GM18517 (cell line): ENCODE measurements at regions not wholly inside any gene's neighbourhood (a gene's known extent, or its start where the extent isn't known, plus 50 kb on each side); places are given as distances from the start of the nearest gene placed in this dataset.

Experiments used
- ATAC-seq: cut with Tn5 transposase; IDR thresholded peaks from one replicate; pipeline ENCODE4 v1.9.1; 2021; ENCODE audit warnings: mild to moderate bottlenecking, moderate library complexity; ENCODE audit not compliant: unreplicated experiment

DNA sequence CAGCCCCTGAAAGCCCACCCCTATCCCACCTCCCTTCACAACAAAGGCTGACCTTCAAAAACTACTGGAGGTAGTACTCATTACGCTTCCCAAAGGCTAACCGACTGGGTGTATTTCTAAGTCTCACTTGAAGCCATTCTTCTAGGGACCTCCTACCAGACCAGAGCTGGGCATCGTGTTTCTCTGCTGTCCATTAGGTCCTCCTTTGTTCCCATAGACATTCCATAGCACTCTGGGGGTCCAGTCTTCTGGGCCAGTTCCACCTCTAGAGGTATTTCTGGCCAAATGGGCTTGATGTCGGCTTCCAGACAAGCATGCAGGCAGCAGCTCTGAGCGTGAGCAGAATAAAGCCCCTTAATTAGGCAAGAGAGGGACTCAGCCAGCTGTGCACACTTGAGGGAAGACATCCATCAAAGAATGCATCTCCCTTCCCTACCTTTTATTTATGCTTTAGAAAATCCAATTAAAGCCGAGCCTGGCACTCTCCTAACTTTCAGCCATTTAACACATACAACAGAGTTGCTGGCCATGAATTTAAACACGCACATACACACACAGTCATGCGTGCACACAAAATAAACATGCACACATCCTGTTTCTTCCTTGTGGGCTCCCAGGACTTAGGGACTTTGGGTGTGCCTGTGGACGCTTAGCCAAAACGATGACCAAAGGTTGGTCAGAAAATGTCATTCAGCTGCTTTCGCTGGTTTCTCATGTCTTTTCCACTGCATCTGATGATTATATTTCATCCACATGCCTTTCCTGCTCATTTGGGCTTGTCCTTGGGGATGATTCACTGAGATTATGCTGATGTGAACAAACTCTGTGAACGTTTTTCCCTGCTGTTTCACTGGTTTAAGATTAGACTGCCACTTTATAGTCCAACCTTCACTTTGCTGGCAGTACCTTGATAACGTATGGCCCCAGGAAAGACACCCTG, 362.0 kb upstream of the NFE2L3 start:
- no peak for ATAC-seq

DNA sequence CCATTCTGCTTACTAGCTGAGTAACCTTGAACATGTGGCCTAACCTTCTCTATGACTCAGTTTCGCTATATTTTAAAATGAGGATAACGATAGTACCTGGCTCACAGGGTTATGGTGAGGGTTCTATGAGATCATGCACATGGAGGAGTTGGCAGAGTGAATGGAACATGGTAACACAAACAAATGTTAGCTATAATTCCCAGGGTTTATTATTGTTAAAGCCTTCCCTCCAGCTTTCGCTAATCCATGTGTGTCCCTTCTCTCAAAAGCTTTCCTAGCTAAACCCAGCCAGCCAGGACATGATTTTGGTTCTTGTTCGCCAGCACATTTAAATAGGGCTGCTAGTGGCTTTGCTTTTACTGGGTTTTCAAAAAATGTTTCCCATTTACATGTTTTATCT, 361.0 kb upstream of the NFE2L3 start:
- ATAC-seq, result no peak

DNA sequence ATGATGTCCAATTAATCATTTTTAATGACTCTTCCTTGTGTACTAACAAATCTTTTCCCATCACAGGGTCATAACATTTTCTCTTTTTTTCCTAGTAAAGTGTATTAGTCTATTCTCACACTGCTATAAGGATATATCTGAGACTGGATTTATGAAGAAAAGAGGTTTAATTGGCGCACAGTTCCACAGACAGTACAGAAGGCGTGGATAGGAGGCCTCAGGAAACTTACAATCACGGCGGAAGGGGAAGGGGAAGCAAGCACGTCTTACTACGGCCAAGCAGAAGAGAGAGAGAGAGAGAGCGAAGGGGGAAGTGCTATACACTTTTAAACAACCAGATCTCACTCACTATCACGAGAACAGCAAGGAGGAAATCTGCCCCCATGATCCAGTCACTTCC, 359.4 kb upstream of the NFE2L3 start:
- ATAC-seq, result no peak

DNA sequence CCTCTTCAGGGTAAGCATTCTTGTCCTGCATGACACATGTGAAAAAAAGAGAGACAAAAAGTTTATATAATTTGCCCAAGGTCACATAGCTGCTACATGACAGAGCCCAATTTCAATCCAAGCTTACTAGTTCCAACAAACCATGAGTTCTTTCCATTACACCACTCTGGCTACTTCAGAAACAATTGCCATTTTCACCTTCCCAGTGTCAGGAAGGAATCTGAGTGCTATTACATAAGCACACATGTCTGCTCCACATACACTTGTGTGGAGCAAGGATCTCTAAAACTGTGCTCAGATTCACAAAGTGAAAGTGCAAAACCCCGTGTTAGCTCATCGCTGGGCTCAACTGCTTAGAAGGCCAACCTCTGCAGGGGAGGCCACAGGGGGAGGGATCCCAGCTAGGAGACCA, 356.2 kb upstream of the NFE2L3 start:
- ATAC-seq, result no peak

DNA sequence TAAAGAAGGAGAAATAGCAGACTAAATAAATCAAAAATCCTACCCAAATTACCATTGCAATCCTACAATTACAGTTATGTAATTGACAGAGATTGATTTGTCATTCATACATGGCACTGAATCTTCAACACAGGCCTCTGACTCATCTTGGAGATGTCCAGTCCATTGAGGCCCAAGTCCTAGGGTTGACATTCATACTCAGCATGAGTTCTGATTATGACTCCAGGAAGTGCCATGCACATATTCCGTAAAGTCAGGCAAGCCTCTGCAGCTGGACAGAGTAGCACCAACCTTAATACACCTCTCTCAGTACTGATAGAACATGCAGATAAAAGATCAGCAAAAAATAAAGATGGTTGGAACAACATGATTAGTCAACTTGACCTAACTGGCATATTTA, 353.7 kb upstream of the NFE2L3 start:
- no peak for ATAC-seq

DNA sequence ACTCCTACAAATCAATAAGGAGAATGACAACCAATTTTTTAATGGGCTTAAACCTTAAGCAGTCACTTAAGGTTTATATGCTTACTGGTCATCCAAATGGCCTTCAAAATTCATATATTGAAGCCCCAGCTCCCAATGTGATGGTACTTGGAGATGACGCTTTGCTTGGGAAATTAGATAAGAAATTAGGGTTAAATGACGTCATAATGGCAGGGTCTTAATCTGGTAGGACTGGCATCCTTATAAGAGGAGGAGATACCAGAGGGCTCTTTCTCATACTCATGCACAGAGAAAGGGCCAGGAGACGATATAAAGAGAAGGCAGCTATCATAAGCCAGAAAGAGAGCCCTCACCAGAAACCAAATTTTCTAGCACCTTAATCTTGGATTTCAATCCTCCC, 350.8 kb upstream of the NFE2L3 start:
- ATAC-seq, result no peak

DNA sequence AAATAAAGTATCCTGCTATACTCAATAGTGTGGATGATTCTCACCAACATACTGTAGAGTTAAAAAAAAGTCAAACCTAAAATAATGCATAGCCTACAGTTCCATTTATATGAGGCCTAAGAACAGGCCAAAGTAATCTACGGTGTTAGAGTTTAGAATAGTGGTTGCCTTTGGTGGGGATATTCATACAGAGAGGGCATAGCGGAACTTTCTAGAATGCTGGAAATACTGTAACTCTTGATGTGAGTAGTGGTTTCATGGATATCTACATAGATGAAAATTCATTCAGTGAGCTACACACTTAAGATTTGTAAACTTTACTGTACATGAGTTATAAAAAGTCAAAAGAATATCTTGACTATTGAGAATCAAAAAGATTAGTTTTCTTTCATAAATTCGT, 349.9 kb upstream of the NFE2L3 start:
- no peak for ATAC-seq

DNA sequence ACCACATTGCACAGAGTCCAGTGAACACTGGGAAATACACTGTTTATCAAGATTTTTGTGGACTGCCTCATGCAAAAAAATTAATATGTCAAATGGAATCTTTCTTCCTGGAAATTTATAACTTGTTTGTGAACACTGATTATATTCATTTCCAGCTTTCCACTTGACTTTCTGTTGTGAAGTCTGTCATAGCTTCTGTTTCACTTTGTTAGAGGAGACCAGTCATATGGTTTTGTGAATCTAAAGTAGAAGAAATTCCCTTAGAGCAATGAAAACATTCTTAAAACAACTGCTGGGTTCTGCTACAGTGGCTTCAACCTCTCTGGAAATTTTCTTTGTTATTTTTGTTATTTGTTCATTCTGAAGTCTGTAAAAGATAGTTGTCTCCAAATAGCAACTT, 349.5 kb upstream of the NFE2L3 start:
- no peak for ATAC-seq

DNA sequence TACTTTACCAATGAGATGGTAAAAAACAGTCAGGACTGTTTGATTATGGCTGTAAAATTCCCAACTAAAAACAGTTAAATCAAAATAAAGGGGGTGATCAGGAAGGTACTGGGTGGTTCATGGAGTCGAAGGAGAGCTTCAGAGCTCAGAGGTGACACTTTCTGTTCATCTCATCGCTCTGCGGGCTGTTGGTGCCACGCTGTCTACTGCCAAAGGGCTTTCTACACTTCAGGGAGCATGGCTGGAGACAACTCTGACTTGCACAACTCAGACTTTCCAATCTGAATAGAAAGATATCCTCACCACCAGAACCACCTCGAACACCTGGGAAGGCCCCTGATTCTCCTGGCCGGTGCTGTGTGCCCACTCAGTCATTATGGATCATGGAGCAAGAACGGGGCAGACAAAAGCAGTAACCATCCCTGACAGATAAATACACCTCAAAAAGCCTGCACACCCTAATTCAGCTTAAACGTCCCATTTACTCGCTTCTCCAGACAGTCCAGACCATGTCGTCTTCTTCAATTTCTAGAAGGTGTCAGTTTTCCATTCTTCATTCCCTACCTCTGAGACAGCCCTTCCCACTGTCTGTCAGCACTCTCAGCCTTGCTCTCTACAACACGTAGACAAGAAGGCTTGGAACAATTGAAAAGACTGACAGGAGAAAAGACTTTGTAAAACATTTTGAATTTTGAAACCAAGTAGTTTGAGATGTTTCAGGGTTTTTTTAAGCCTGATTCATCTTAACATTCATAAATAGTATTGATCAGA, 348.7 kb upstream of the NFE2L3 start:
- no peak for ATAC-seq

DNA sequence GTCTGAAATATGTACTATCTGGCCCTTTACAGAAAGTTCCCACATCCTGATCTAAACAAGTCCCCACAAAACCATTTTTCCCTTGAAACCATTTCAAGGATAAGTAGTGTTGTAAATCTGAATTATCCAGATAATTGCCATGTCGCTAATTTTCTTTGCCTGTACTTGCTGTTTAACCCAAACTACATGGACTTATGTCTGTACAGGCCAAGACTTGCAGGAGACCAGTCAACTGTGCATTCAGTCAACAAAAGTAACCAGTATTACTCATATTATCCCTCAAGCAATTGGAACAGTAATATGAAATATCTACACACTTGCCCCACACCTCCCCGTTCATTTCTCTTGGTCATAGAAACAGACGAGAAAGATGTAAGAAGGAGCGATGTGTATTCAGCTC, 347.8 kb upstream of the NFE2L3 start:
- no peak for ATAC-seq

DNA sequence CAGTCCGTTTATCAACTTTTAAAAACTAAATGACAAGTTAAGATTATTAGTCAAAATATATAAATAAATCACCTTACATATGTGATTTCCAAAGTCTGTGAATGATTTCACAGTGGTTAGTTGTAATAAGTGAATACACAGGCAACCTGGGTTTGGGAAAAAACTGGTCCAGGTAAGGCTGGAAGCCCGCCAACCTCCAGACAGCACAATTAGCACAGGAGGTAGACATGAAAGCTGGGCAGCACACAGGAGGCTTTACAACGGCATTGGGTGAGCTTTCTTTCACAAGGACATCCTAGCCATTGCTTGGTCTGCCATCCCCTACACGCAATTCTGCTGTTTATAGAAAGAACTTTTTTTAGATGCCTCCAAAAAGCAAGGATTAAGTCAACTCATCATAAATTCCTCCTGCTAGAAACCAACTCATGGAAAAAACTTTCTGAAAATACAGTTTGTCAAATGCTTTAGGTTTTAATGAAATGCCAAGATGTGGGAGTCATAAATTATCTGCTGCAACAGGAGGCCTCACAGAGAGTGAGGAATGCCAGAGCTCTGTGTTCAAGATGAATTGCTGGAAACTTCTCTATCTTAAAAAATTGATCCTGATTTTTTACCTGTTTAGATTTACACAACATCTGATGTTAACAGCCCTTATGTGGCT, 346.8 kb upstream of the NFE2L3 start:
- ATAC-seq, result no peak

DNA sequence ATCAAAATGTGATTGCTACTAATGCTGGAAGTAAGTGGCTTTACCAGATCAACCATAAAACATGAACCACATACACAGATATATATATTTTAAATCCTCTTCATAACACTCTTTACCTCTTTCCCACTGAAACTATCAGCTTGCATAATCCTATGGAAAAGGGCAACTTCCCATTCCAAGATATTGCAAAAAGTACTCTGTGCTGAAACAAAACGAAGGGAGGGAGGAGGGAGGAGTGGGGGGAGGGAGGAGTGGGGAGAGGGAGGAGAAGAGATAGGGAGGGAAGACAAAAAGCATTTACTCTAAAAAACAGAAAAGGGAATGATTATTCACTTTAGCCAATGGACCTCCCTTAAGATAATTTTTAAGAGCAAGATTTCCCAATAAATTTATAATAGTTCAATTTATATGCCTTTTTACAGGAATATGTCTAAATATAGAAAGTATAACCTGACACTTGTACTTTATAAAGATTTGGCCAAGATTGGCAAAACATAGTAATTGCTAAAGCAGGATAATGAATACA, 344.8 kb upstream of the NFE2L3 start:
- no peak for ATAC-seq

DNA sequence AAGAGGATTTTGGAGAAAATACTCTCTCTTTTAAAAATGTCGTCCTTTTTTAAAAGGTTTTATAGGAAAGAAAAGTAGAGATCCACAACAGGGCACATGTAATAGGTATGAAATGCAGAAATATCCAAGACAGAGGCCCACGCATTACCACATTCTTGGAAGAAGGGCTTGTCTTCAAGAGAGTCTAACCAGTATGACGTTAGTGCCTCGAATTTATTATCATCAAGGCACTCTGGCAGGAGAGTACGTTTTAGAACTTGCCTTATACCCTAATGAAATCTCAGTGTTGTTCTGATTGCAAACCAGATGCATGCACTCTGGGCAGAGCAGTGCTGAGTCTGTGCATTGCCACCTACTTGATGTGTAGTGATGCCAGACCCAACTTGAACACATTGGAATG, 342.6 kb upstream of the NFE2L3 start:
- ATAC-seq, result no peak

DNA sequence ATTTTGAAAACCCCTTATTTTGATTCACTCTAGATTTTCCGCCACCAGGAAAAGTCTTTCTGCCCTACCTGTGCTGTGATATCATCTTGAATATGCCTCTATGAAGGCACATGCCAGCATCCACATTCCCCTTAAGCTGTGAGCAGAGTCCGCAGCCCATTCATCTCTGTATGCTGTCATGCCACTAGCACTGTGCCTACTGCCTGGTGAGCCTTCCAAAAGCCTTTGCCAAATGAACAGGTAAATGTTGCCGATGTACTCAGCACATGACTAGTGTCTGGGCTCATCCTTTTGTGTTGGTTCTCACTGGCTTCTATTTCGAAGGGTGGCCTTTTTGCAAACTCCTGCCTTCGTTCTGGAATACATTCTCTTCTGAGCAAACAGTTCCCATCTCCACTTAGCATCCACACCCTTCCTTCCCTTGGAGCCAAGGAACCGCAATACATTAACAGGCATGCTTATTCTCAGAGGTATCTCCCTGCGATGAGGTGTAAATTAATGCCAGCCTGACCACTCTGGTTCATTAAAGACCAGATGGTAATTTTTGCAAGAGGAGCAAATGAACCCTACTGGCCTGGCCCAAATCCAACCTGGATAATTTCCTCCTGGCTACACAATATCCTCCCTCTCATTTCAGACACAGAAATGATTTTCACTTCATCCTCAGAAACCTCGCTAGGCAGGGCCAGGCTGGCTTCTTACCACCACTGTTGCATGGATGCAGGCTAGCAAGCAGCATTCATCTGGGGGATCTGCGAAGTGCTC, 339.7 kb upstream of the NFE2L3 start:
- ATAC-seq, result no peak

DNA sequence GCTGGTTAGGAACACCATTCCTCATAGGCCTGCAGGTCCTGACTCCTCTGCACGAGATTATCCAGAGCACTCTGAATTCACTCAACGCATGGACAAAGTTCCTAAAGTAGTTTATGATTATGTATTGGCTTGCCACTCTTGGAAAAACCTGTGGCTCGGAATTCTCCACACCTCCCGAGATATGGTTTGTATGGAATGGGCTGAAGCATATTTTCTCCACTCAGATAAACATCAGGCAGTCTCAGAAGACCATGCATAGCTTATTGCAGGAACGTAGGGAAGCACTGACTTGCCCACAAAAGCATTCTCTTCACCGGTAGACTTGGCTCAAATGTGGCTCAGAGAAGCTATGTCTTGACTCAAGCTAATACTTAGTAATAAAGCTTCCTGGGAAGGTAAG, 338.6 kb upstream of the NFE2L3 start:
- ATAC-seq, result no peak

DNA sequence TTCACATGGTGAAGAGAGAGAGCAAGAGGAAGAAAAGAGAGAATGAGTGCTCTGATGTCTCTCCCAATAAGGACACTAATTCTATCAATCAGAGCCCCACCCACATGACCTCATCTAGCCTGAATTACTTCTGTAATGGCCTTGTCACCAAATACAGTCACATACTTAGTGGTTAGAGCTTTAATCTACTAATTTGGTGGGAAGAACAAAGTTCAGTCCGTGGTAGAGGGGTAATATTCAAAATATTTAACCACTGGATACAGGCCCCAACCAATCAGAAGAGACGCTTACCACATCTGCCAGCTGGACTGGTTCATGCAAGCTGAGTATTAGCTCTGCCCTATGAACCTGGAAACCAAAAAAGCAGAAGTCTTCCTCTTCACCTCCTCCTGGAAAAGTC, 336.3 kb upstream of the NFE2L3 start:
- no peak for ATAC-seq

DNA sequence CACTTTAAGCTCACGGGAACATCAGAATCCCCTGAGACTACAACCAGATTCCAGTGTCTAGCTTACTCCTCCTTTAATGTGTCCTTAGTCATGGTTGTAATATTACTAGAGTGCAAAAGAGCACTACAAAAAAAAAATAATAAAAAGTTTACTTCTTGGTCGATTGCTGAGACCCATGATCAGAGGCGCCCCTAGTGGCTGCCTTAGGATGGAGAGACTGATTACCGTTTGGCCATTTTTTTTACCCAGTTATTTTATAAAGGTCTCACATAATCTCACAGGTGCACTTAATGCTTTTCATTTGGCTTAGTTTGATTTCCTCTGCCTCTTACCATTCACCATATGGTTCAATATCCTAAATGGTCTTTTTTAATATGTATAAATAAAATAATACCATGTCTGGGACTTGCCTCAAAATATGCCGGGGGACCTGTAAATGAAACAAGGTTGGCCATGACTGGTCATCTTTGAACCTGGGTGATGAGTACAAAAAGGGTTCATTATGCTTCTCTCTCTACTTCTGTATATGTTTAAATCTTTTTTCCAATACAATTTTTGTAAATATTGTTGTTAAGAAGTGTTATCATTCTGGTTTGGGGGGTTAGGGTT, 331.5 kb upstream of the NFE2L3 start:
- ATAC-seq, result no peak

DNA sequence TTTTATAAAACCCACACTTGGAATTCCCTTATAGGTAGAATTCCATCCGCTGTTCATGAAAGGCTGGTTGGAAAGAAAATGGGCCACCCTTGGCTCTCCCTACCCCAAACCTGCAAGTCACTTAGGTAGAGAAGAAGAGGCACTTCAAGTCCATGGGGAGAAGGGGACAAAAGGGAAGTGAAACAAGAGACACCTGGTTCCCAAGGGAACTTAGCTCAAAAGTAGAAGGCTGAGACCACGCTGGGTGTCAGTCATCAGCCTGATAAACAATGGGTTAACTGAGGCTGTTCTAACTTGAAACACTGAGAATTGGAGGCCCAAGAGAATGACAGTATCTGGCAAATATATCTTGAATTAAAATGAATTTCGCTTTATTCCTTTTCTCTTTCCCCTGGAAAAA, 330.8 kb upstream of the NFE2L3 start:
- no peak for ATAC-seq

DNA sequence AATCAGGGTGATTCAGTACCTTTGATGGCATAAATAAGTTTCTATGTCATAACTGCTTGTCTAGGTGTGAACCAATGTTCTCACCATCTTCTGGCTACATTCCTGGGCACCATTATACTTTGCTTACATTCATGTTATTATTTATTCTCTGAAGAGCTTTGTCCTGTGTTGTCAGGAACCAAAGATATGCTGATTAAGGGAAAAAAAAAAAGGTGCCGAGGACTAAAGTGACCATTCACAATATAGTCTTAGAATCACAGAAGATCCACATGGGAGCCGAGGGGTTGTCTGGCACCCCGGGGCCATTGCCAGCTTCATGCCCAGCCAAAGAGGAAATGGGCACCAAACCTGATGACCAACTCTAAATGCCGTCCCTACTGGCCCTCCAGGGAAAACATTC, 329.2 kb upstream of the NFE2L3 start:
- no peak for ATAC-seq

DNA sequence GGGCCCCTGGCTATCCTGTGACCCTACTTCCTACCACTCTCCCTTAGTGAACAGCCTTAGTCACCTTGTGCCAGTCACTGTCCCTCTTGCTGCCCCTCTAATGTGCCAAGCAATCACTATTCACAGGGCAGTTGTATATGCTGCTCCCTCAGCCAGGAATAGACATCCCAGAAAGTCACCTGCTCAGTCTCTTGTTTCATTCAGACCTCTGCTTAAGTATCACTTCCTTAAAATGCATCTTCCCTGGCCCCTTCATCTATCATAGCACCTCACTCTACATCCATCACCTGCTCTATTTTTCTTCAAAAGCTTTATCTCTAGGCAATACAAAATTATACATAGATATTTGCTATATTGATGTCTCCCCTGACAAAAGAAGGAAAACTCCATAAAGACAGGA, 328.4 kb upstream of the NFE2L3 start:
- peak; percentile 78 for ATAC-seq
